GM12875 (cell line): ENCODE measurements at regions not wholly inside any gene's neighbourhood (a gene's known extent, or its start where the extent isn't known, plus 50 kb on each side); places are given as distances from the start of the nearest gene placed in this dataset.

Experiments used
- H3K4me3 ChIP-seq: one replicate; pipeline ENCODE4 v1.5.1; 2011; ENCODE audit warnings: low read depth, low read length, control low read depth
- TF ChIP-seq, protein P1 (sequence below): IDR thresholded peaks from 2 replicates; pipeline ENCODE4 v1.5.1; 2011; ENCODE audit warnings: low read depth, mild to moderate bottlenecking, control low read depth, inconsistent platforms, low read length, moderate library complexity, borderline replicate concordance; ENCODE audit not compliant: insufficient read depth

DNA sequence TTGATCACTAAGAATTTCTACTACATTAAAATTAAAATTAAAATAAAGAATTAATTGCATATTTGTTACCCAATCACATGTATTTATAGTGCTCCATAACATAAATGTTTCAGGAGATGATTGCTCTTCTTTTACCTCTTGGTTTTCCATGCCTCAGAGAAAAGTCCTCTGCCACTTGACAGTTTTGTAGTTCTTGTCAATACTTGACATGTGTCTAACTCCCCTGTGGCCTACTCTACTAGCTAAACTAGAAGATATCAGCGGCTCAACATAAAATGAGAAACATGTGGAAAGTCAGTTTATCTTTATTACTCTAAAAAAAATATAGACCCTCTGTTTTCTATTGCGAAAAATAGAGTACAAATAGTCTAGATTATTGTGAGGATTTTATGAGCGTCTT lies 650.6 kb upstream of the NUDT12 start:
- TF ChIP-seq, protein P1, sequence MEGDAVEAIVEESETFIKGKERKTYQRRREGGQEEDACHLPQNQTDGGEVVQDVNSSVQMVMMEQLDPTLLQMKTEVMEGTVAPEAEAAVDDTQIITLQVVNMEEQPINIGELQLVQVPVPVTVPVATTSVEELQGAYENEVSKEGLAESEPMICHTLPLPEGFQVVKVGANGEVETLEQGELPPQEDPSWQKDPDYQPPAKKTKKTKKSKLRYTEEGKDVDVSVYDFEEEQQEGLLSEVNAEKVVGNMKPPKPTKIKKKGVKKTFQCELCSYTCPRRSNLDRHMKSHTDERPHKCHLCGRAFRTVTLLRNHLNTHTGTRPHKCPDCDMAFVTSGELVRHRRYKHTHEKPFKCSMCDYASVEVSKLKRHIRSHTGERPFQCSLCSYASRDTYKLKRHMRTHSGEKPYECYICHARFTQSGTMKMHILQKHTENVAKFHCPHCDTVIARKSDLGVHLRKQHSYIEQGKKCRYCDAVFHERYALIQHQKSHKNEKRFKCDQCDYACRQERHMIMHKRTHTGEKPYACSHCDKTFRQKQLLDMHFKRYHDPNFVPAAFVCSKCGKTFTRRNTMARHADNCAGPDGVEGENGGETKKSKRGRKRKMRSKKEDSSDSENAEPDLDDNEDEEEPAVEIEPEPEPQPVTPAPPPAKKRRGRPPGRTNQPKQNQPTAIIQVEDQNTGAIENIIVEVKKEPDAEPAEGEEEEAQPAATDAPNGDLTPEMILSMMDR: no peak

DNA sequence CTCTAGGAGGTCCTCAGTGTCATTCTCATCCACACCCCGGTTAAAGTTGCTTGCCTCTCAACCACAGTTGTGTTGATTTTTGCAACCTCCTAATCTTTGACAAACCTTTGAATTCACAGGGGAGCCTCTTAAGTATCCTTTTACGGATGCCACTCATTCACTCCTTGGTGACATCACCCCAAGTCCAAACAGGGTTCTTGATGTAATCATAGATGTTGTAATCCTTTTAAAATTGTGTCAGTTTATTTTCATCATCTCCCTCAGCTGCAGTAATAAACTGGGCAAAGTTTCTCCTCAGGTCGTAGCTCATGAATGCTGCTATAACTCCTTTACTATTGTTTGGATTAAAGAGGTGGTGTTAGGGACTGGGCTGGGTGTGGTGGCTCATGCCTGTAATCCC lies 637.2 kb upstream of the NUDT12 start:
- TF ChIP-seq, protein P1: no peak
- H3K4me3 ChIP-seq: no peak overlapping the region

More for the DNA sequence above, 650.6 kb upstream of the NUDT12 start:
- H3K4me3 ChIP-seq: no peak overlapping the region

DNA sequence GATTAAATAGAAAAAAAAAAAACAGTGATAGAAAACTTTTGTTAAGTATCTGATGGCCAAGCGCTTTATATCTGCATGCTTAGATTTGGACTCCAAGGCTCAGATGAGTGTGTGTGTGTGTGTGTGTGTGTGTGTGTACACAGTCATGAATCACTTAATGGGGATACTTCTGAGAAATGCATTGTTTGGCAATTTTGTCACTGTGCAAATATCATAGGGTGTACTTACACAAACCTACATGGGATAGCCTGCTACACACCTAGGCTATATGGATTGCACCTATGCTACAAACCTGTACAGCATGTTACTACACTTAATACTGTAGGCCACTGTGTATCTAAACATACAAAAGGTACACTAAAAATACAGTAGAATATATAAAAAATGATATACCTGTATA lies 635.6 kb upstream of the NUDT12 start:
- no peak overlapping the region for H3K4me3 ChIP-seq
- TF ChIP-seq, protein P1: no peak

DNA sequence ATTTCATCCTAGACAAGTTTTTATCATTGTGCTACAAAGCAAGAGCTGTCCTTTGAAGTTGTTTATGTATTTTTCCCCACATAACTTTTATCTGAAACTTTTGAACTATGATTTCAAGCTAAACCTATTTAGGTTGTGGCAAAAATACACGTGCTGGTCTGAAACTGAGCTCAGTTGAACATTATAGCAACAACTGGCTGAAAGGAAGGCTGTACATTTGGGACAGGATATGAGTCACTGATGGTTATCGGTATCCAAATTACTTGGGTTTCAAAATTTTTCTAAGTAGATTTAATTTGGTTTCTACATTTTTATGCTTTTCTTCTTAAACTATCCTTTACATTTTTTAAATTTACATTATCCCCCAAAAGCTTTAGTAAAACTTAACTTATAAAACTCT lies 627.3 kb upstream of the NUDT12 start:
- H3K4me3 ChIP-seq: no peak overlapping the region
- TF ChIP-seq, protein P1: no peak

DNA sequence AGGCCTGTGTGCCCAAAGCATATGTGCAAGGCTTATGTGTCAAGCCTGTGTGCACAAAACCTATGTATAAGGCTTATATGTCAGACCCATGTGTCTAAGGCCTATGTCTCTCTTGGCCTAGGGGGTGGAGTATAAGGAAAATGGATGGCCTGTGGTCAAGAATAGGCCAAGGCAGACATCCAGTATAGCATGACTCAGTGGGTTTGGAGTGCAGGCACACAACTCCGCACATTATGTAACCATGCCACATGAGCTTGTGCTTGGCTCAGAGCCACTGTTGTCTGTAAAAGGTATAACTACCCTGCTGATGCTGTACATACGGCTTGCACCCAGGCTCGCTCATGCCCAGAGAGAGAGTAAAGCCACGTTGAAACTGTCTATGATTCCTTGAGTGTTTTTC lies 626.4 kb upstream of the NUDT12 start:
- no peak overlapping the region for H3K4me3 ChIP-seq
- TF ChIP-seq, protein P1: no peak

DNA sequence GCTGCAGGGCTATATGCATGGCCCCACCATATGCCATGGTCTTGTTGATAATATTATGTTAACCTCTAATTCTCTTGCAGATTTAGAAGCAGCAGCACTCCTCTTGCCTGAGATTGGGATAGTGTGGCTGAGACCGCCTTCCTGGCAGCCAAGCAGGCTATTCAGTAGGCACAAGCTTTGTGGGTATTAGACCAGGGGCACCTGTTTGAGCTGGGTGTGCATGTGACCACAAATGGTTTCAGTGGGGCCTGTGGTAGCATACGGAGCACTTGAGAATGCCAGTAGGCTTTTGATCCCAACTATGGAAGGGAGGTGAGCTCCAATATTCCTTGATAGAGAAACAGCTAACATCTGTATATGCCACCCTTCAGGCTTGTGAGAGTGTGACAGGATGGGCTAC lies 625.1 kb upstream of the NUDT12 start:
- no peak overlapping the region for H3K4me3 ChIP-seq
- TF ChIP-seq, protein P1: no peak

DNA sequence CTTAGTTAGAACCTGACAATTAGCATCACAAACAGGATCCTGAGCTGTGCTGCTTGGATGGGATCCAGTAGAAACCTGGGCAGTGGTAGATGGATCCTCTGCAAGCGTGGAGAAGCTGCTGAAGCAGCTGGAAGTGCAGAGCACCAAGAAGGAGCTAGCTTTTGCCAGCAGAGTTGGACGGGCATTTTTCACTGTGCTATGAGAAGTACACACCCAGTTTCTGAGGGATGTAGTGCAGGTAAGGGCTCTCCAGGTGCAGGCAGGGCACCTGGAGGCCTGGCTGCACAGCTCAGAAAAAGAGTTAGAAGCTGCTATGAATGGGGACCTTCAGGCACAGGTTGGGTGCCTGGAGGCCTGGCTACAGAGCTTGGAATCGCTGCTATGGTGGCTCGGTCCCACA lies 623.9 kb upstream of the NUDT12 start:
- no peak overlapping the region for H3K4me3 ChIP-seq

More for the DNA sequence above, 623.9 kb upstream of the NUDT12 start:
- TF ChIP-seq, protein P1: no peak
